ENCODE measurements at regions not wholly inside any gene's neighbourhood (a gene's known extent, or its start where the extent isn't known, plus 50 kb on each side); places are given as distances from the start of the nearest gene placed in this dataset.

- no peak for TF ChIP-seq CTCF (IDR thresholded peaks at IDR 0.05; ENCODE audit: low read depth, low read length)
- no peak overlapping the region for H3K4me3 ChIP-seq (ENCODE audit: low read depth, low read length)
Measured at GRCh38 chr2:236692937-236693336, 123.3 kb downstream of the ACKR3 start.

- no peak overlapping the region for H3K4me3 ChIP-seq (ENCODE audit: low read depth, low read length)
- no peak for TF ChIP-seq CTCF (IDR thresholded peaks at IDR 0.05; ENCODE audit: low read depth, low read length)
Measured at GRCh38 chr2:236693531-236693930, 123.9 kb downstream of the ACKR3 start.

GRCh38 chr2:236694146-236694888 is 124.7 kb downstream of the ACKR3 start:
- TF ChIP-seq CTCF (IDR thresholded peaks at IDR 0.05; ENCODE audit: low read depth, low read length): no peak
- no peak overlapping the region for H3K4me3 ChIP-seq (ENCODE audit: low read depth, low read length)

GRCh38 chr2:236696834-236697233 is 127.2 kb downstream of the ACKR3 start:
- no peak for TF ChIP-seq CTCF (IDR thresholded peaks at IDR 0.05; ENCODE audit: low read depth, low read length)
- no peak overlapping the region for H3K4me3 ChIP-seq (ENCODE audit: low read depth, low read length)

GRCh38 chr2:236698016-236698627 is 128.5 kb downstream of the ACKR3 start:
- H3K4me3 ChIP-seq (ENCODE audit: low read depth, low read length): no peak overlapping the region
- TF ChIP-seq CTCF (IDR thresholded peaks at IDR 0.05; ENCODE audit: low read depth, low read length): no peak

- TF ChIP-seq CTCF (IDR thresholded peaks at IDR 0.05; ENCODE audit: low read depth, low read length): no peak
- H3K4me3 ChIP-seq (ENCODE audit: low read depth, low read length): no peak overlapping the region
Measured at GRCh38 chr2:236700703-236701102, 131.1 kb downstream of the ACKR3 start.

- TF ChIP-seq CTCF (IDR thresholded peaks at IDR 0.05; ENCODE audit: low read depth, low read length): no peak
- no peak overlapping the region for H3K4me3 ChIP-seq (ENCODE audit: low read depth, low read length)
Measured at GRCh38 chr2:236702657-236703372, 133.2 kb downstream of the ACKR3 start.

Data from WI38 (cell line).